Keratinocyte (primary cell): ENCODE measurements at regions not wholly inside any gene's neighbourhood (a gene's known extent, or its start where the extent isn't known, plus 50 kb on each side); places are given as distances from the start of the nearest gene placed in this dataset.

ENCODE experiments used
- DNase-seq: peaks from one replicate; pipeline ENCODE4 v3.0.0-alpha.2; 2011; ENCODE audit warnings: low read depth, missing footprints, low spot score
- FAIRE-seq: peaks from 2 replicates; lab custom pipeline; 2011; peaks lifted over from hg19 to GRCh38; lab: Jason Lieb, UNC
- H2AFZ ChIP-seq: 2 replicates; pipeline ENCODE4 v1.6.0; 2012; ENCODE audit warnings: low read length, control low read depth, inconsistent platforms; ENCODE audit not compliant: control insufficient read depth
- H3K27ac ChIP-seq: 2 replicates; pipeline ENCODE4 v1.5.1; 2011; ENCODE audit warnings: low read length; ENCODE audit not compliant: control insufficient read depth, insufficient read depth
- H3K27me3 ChIP-seq: 3 replicates; pipeline ENCODE4 v1.6.0; 2011; ENCODE audit warnings: low read length; ENCODE audit not compliant: control insufficient read depth, insufficient read depth; ENCODE audit errors: extremely low read depth
- H3K36me3 ChIP-seq, 2 experiments: 2 replicates in 1 of 2; 3 replicates in 1 of 2; pipeline ENCODE4 v1.5.1; 2011; ENCODE audit warnings: low read length in 2 of 2, mild to moderate bottlenecking in 1 of 2; ENCODE audit not compliant: control insufficient read depth in 2 of 2, insufficient read depth in 2 of 2; ENCODE audit errors: extremely low read depth in 1 of 2
- H3K4me1 ChIP-seq: 3 replicates; pipeline ENCODE4 v1.5.1; 2011; ENCODE audit warnings: low read length; ENCODE audit not compliant: control insufficient read depth, insufficient read depth; ENCODE audit errors: extremely low read depth
- H3K4me2 ChIP-seq: 3 replicates; pipeline ENCODE4 v1.6.0; 2011; ENCODE audit warnings: low read depth, low read length; ENCODE audit not compliant: control insufficient read depth, insufficient read depth; ENCODE audit errors: extremely low read depth
- H3K4me3 ChIP-seq, 3 experiments: fragments of 200-600 bp in 1 of 3; sonication (generic) in 1 of 3; 2 replicates in 2 of 3; 3 replicates in 1 of 3; pipeline ENCODE4 v1.5.1; 2011 to 2016; ENCODE audit warnings: low read length in 3 of 3, mild to moderate bottlenecking in 3 of 3, control low read depth in 2 of 3, inconsistent platforms in 1 of 3, low read depth in 1 of 3, mixed read lengths in 1 of 3, mixed run types in 1 of 3, moderate library complexity in 1 of 3; ENCODE audit not compliant: control insufficient read depth in 2 of 3, insufficient read depth in 2 of 3; ENCODE audit errors: extremely low read depth in 1 of 3
- H3K79me2 ChIP-seq: 2 replicates; pipeline ENCODE4 v1.6.0; 2012; ENCODE audit warnings: low read length; ENCODE audit not compliant: control insufficient read depth, insufficient read depth
- H3K9ac ChIP-seq: 3 replicates; pipeline ENCODE4 v1.6.0; 2011; ENCODE audit warnings: low read length; ENCODE audit not compliant: control insufficient read depth, insufficient read depth; ENCODE audit errors: extremely low read depth
- H3K9me1 ChIP-seq: 3 replicates; pipeline ENCODE4 v1.6.0; 2011; ENCODE audit warnings: low read length; ENCODE audit not compliant: control insufficient read depth, insufficient read depth; ENCODE audit errors: extremely low read depth
- H3K9me3 ChIP-seq: 2 replicates; pipeline ENCODE4 v1.5.1; 2012; ENCODE audit warnings: low read depth, low read length; ENCODE audit not compliant: control insufficient read depth
- H4K20me1 ChIP-seq: 3 replicates; pipeline ENCODE4 v1.6.0; 2011; ENCODE audit warnings: low read length; ENCODE audit not compliant: control insufficient read depth, insufficient read depth; ENCODE audit errors: extremely low read depth
- CTCF ChIP-seq, 3 experiments: IDR thresholded peaks in 1 of 3; conservative IDR thresholded peaks in 1 of 3; optimal IDR thresholded peaks in 1 of 3; 2 replicates in 2 of 3; 3 replicates in 1 of 3; pipeline versions ENCODE3 to v1.5.1; 2011; ENCODE audit warnings: low read length in 3 of 3, mild to moderate bottlenecking in 3 of 3, moderate library complexity in 2 of 3, control low read depth in 1 of 3, inconsistent platforms in 1 of 3; ENCODE audit not compliant: insufficient read depth in 2 of 3; ENCODE audit errors: extremely low read depth in 1 of 3
- EZH2 ChIP-seq: IDR thresholded peaks from one replicate; pipeline ENCODE4 v1.6.1; 2012; ENCODE audit warnings: inconsistent platforms, mild to moderate bottlenecking, low read length, moderate library complexity
- dilution Hi-C: fragments of 300-500 bp; cut with MboI; formaldehyde crosslinking; loops from one replicate; pipeline ENCODE4 v1.7.0; 2020; ENCODE audit warnings: low sequenced_read_pairs; ENCODE audit not compliant: extremely low pct_ligation_motif_present

GRCh38 chr16:79836144-79836543, 235.6 kb upstream of the MAF start:
- H3K4me1 ChIP-seq = no peaks in the 10 kb centered on the region
- no peaks in the 10 kb centered on the region for H3K9me3 ChIP-seq
- no peaks in the 10 kb centered on the region for H3K9me1 ChIP-seq
- no peak overlapping the region for H3K27ac ChIP-seq
- H3K4me3 ChIP-seq = no peak overlapping the region
- dilution Hi-C loops = no loop called here
- no peaks in the 10 kb centered on the region for H3K36me3 ChIP-seq
- H2AFZ ChIP-seq = no peak overlapping the region
- H3K27me3 ChIP-seq = no peaks in the 10 kb centered on the region
- no peak overlapping the region for H3K9ac ChIP-seq
- no peaks in the 10 kb centered on the region for H4K20me1 ChIP-seq
- TF ChIP-seq CTCF (optimal IDR thresholded peaks at IDR 0.05 in 1 of 3, IDR thresholded peaks at IDR 0.05 in 1 of 3, conservative IDR thresholded peaks at IDR 0.05 in 1 of 3; ENCODE audit: extremely low read depth in 1 of 3, insufficient read depth in 2 of 3, low read length in 3 of 3) (peak in 1 of 3 experiments; percentile 3), EZH2 (no peak)
- DNase-seq = no peak
- H3K4me2 ChIP-seq = no peak overlapping the region
- H3K79me2 ChIP-seq = no peaks in the 10 kb centered on the region
- no peak for FAIRE-seq

GRCh38 chr16:79835194-79835593, 234.7 kb upstream of the MAF start:
- Histone ChIP-seq H3K9ac (no peak overlapping the region), H2AFZ (no peak overlapping the region), H3K4me2 (no peak overlapping the region), H3K4me1 (no peaks in the 10 kb centered on the region), H3K27me3 (no peaks in the 10 kb centered on the region), H3K9me1 (no peaks in the 10 kb centered on the region), H3K27ac (no peak overlapping the region), H3K4me3 (no peak overlapping the region), H3K79me2 (no peaks in the 10 kb centered on the region), H3K36me3 (no peaks in the 10 kb centered on the region), H3K9me3 (no peaks in the 10 kb centered on the region), H4K20me1 (no peaks in the 10 kb centered on the region)
- TF ChIP-seq CTCF (optimal IDR thresholded peaks at IDR 0.05 in 1 of 3, IDR thresholded peaks at IDR 0.05 in 1 of 3, conservative IDR thresholded peaks at IDR 0.05 in 1 of 3; ENCODE audit: extremely low read depth in 1 of 3, insufficient read depth in 2 of 3, low read length in 3 of 3) (no peak), EZH2 (no peak)
- dilution Hi-C loops = no loop called here
- DNase-seq (no peak), FAIRE-seq (no peak)
